ENCODE measurements at regions not wholly inside any gene's neighbourhood (a gene's known extent, or its start where the extent isn't known, plus 50 kb on each side); places are given as distances from the start of the nearest gene placed in this dataset.

- no peaks in the 10 kb centered on the region for H3K36me3 ChIP-seq
- H3K27me3 ChIP-seq: no peaks in the 10 kb centered on the region
- intact Hi-C loops (cut with DNase I; ENCODE audit: low total_unique reads): no loop called here
- H3K9me3 ChIP-seq: no peaks in the 10 kb centered on the region
- TF ChIP-seq CTCF (IDR thresholded peaks at IDR 0.05): no peak
- no peaks in the 10 kb centered on the region for H3K4me1 ChIP-seq
- no peak overlapping the region for H3K4me3 ChIP-seq
- no peak overlapping the region for H3K27ac ChIP-seq
- no peak for DNase-seq
Observed at GRCh38 chr3:180116658-180117057, 79.9 kb upstream of the PEX5L start.

GRCh38 chr3:180117381-180118163 lies 80.8 kb upstream of the PEX5L start:
- no peaks in the 10 kb centered on the region for H3K36me3 ChIP-seq
- intact Hi-C loops (cut with DNase I; ENCODE audit: low total_unique reads): no loop called here
- no peaks in the 10 kb centered on the region for H3K27me3 ChIP-seq
- TF ChIP-seq CTCF (IDR thresholded peaks at IDR 0.05): no peak
- no peak overlapping the region for H3K27ac ChIP-seq
- no peaks in the 10 kb centered on the region for H3K9me3 ChIP-seq
- H3K4me1 ChIP-seq: no peaks in the 10 kb centered on the region
- DNase-seq: no peak
- no peak overlapping the region for H3K4me3 ChIP-seq

- no peak overlapping the region for H3K27ac ChIP-seq
- no peaks in the 10 kb centered on the region for H3K9me3 ChIP-seq
- H3K4me3 ChIP-seq: no peak overlapping the region
- no peak for DNase-seq
- H3K36me3 ChIP-seq: no peaks in the 10 kb centered on the region
- intact Hi-C loops (cut with DNase I; ENCODE audit: low total_unique reads): no loop called here
- no peak for TF ChIP-seq CTCF (IDR thresholded peaks at IDR 0.05)
- H3K4me1 ChIP-seq: no peaks in the 10 kb centered on the region
- no peaks in the 10 kb centered on the region for H3K27me3 ChIP-seq
Observed at GRCh38 chr3:180119567-180119966, 82.8 kb upstream of the PEX5L start.

GRCh38 chr3:180123928-180124327 lies 87.2 kb upstream of the PEX5L start:
- no peak for TF ChIP-seq CTCF (IDR thresholded peaks at IDR 0.05)
- DNase-seq: no peak
- Histone ChIP-seq H3K4me1 (no peaks in the 10 kb centered on the region), H3K9me3 (peaks cover 0 to 8% (median 5%) of the 10 kb centered on the region in 3 donors), H3K4me3 (no peak overlapping the region), H3K27me3 (no peaks in the 10 kb centered on the region), H3K36me3 (no peaks in the 10 kb centered on the region), H3K27ac (no peak overlapping the region)
- intact Hi-C loops (cut with DNase I; ENCODE audit: low total_unique reads): no loop called here

- intact Hi-C loops (cut with DNase I; ENCODE audit: low total_unique reads): no loop called here
Observed at GRCh38 chr3:180131169-180131568, 94.4 kb upstream of the PEX5L start.

More at GRCh38 chr3:180131169-180131568, 94.4 kb upstream of the PEX5L start:
- H3K27me3 ChIP-seq: no peaks in the 10 kb centered on the region
- H3K36me3 ChIP-seq: no peaks in the 10 kb centered on the region
- peaks cover 0 to 2% (median 0%) of the 10 kb centered on the region in 3 donors for H3K9me3 ChIP-seq
- no peaks in the 10 kb centered on the region for H3K4me1 ChIP-seq
- no peak overlapping the region for H3K4me3 ChIP-seq
- no peak overlapping the region for H3K27ac ChIP-seq
- TF ChIP-seq CTCF (IDR thresholded peaks at IDR 0.05): no peak
- DNase-seq: no peak

Measured in tibial artery (tissue), 4 donors.